HG03039 (cell line): ENCODE measurements at regions not wholly inside any gene's neighbourhood (a gene's known extent, or its start where the extent isn't known, plus 50 kb on each side); places are given as distances from the start of the nearest gene placed in this dataset.

Experiments
- ATAC-seq: cut with Tn5 transposase; IDR thresholded peaks from one replicate; pipeline ENCODE4 v1.9.1; 2021; ENCODE audit warnings: mild to moderate bottlenecking, moderate library complexity; ENCODE audit not compliant: unreplicated experiment

DNA sequence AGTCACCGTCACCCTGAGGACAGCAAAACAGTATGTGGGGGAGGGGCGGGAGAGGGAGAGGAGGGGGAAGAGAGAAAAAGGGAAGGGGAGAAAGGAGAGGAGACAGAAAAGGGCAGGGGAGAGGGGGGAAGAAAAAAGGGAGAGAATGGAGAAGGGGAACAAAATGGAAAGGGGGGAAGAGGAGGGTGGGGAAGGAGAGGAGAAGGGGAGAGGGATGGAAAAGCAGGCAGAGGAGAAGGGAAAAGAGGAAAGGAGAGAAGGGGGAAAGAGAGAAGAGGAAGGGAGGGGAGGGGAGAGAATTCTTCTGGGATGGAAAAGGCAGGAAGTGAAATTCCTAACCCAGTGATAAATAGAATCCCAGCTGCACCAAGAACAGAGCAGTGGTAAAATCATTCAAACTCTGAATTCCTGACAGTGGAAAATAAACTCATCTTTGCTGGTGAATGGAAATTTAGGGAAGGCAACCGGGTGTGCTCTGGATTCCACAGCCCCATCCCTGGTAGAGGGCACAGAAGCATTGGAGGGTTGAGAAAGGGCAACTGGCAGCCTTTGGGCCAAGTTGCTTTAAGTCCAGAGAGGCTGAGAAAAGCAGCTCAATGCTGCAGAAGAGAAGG is 244.2 kb downstream of the BCOR start:
- ATAC-seq, result no peak

DNA sequence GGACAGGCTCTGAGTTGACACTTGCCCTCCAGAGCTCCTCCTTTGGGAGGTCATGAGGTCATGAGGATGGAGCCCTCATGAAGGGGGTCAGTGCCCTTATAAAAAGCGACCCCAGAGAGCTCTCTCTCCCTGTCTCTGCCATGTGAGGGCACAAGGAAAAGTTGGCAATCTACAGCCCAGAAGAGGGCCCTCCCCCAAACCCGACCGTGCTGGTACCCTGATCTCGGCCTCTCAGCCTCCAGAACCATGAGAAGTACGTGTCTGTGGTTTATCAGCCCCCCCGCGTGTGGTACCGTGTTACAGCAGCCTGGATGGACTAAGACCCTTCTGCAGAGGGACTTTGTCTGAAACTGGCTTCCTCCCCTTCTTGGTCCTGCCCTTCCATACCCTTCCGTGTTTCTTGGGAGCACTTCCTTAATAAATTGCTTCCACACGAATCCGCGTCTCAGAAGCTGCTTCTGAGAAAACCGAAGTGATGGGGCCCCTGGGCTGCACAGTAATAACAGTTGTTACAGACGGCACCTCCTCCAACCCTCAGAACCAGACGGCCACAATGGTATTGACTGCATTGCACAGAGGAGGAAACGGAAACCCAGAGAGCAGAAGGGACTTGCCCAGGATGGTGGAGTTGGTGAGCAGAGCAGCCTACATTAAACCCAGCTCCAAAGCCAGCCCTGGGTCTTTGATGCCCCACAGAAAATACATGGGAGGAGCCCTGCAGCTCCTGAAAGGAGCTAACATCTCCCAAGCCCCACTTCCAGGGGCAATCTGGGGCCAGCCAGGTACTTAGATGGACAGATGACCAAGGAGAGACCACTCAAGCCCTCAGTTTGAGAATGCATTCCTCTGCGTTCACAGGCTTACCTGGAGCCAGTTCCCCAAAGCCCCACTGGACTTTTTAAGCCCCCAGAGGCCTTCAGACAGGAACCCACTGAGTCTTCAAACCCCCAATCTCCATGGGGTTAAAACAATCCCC is 242.7 kb downstream of the BCOR start:
- peak; percentile 66 for ATAC-seq

DNA sequence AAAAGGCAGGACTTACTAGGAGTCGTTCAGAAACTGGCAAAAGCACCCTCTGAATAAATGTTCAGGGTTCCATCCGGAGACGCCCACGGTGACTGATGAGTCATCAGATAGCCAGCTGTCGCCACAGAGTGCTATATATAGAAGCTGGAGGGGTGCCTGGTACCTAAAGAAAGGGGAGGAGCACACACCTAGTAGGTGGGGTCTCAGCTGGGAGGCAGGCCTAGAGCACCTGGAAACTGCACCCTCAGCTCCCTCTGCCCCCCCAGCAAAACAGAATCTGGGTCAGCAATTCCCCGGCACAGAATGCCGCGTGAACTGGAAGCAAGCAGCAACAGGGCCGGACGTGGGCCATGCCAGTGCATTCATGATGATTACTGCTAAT is 242.0 kb downstream of the BCOR start:
- peak; percentile 41 for ATAC-seq

DNA sequence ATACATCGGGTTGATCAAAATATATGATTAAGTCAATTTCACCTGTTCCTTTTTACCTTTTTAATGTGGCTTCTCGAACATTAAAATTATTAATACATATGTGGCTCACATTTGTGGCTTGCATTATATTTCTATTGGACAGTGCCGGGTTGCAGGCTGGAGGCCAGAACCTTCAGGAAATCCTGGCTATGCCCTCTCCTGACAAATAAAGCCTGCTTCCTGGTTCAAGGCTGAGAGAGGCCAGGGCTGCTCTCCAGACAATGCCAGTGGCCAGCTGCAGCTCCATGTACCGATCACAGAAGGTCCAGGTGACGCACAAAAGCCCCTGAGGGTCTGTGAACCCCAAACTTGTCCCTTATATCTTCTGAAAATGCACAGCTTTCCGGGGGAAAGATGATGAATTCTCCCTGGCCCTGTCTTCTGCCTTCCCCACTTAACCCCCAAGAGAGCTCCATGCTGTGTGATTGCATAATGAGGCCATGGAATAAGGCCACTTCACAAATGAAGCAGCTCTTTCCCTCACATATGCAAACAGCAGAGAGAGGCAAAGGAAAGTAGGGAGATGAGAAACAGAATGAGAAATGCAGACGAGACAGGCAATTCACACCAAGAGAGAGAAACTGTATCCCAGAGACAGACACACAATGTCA is 241.2 kb downstream of the BCOR start:
- no peak for ATAC-seq

DNA sequence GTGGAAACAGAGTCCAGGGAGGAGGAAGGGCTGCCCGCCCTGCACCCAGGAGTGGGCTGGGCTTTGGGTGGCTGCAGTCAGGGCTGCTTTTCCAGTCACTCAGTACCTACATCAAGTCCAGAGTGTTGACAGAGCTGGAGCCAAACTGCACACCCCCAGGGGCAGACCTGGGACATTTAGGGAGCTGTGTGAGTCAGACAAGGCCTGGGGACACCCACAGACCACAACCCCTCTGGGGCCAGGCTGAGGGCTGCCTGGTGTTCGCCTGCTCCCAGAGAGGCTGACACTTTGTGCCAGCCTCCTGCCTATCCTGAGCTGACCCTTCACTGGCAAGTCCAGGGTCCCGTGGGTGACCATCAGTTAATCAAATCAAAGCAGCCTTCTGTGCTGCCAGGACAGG is 240.0 kb downstream of the BCOR start:
- ATAC-seq, result no peak

DNA sequence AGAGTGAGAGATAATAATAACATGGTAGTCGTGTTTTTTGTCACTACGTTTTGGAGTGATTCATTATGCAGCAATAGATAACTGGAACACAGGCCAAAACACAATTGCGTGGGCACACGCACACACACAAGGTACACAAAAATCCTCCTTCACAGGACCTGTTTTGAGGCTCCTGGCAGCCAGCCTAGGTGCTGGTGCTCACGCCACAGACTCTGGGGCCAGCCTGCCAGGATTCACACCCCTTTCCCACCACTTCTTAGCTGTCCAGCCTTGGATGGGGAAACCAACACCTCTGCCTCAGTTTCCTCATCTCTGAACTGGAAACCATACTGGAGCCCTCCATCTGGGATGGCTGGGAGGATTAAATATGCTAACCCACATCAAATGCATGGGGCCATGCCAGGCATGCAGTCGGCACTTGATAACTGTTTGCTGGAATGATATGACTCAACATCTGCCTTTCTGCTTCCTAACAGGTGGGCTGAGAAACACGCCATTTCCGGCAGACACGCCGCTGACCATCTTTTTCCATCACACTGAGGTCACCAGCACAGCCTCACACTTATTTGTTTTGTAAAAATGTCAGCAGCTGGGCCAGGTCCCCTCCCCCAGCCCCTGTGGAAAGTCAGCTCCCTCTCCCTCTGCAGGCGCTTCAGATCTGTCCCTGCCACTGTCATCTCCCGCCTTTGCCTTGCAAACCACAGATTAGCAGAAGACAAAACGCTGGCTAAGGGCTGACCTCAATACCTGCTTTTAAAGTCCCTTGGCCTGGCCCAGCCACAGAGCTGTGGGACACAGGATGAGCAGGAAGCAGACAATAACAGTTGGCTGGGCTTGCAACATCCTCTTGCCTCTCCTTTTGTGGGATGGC is 237.5 kb downstream of the BCOR start:
- peak; percentile 56 for ATAC-seq

DNA sequence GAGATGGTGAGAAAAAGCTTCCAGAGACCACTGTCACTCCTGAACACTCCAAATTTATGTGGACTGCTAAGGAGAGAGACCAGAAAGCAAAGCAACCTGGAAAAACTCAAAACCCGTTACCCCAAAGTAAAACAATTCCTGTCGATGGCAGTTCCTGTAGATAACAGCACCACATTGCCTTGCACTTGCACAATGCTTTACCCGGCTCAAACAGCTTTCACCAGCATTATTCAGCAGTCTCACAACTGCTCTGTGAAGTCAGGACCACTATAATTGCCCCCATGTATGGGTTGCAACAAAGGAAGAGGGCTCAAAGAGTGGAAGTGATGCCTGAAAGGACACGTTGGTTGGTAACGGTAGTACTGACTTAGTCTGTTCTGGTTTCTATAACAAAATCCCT is 234.8 kb downstream of the BCOR start:
- ATAC-seq, result no peak

DNA sequence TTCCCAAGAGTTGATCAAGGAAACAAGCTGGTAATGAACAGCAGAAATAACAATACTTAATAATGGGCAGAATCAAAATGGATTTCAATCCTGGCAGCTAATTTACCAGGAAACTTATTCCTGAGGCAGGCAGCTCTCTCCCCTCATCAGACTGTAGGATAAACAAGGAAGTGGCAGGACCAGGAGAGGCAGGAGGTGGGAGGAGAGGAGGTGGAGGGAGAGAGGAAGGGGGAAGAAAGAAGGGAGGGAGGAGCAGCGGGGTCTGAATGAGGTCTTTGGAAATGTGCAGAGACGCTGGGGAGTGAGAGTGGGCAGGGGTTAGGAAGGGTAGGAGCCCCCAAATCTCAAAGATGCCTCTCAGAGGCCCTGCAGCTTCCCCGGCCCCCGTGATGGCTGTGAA is 231.5 kb downstream of the BCOR start:
- no peak for ATAC-seq

DNA sequence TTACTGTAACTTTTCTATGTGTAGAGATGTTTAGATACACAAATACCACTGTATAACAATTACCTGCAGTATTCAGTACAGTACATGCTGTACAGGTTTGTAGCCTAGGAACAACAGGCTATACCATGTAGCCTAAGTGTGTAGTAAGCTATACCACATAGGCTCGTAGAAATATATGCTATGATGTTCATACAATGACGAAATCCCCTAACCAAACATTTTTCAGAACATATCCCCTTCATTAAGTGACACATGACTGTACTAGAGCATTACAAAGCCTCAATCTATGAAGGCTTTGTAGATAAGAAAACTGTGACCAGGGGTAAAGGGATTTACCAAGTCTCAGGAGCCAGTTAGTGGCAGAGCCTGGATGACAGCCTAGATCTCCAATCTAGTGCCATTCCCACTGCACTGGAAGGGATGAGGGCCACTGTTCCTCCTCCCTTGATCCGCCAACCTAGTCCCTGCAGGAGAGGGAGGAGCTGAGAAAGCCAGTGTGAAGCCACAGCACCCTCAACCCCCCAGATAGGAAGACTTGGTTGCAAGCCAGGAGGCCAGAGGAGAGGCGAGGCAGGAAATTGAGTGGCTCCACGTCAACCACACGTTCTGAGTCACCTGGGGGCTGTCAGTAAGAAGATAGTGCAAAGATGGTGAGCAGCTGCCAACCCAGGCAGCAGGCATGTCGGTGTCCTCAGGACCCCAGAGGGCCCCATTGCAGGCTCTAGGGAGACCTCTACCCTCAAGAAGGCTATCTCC is 227.7 kb downstream of the BCOR start:
- ATAC-seq, result no peak

DNA sequence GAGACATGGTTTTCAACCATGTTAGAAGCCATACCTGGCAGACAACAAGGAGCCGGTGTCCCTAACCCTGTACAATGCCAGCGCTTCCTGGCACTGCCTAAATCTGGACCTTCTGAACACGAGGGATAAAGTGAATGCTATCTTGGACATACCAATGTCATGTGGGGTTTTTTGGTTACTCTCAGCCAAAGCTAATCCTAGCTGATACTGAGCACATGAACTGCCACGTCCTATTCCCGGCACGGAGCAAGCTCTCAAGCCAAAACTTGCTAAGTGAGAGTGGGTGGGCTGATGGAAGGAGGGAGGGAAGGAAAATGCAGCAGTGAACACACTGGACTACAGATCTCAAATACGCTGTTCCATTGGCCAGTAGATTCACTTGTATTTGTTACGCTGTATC is 226.1 kb downstream of the BCOR start:
- no peak for ATAC-seq

DNA sequence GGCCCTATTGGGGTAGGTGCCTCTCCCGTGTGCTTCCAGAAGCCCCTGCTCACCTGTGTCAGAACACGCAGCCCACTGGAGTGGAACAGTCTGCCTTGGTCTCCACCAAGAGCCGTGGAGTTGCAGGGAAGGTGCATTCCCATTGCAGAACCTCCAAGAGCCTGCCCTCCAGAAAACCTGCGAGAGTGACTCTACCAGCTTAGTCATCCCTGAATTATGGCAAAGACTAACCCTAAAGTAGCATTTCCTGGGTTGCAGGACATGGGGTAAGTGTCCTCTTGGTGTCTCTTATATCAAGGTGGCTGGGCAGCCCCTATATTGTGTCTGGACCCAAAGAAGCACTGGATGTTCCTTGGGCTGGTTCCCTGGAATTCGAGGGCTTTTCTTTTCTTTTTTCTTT is 224.6 kb downstream of the BCOR start:
- no peak for ATAC-seq

DNA sequence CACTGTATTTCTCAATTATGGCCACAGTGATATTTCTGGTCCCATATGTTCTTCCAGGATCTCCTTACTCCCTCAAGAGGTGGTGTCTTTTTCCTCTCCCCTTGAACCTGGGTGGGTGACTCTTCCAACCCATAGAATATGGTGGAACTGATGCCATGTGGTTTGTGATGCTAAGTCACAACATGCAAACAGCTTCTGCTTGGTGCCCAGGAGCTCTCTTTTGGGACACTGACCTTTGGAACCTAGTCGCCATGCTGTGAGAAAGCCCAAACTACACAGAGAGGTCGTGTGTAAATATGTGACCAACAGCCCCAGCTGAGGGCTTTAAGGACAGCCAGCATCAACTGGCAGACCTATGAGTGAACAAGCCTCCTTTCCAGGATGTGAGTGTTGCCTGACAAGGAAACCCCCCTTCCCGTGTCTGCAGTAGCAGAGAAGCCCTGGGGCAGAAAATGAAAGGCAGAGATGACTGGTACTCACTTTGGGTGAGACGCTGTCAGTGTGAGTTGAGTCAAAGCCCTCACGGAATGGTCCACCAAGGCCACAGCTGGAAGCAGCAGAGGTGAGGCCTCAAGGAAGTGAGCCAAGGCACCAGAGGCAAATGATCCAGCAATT is 223.4 kb downstream of the BCOR start:
- peak; percentile 87 for ATAC-seq

DNA sequence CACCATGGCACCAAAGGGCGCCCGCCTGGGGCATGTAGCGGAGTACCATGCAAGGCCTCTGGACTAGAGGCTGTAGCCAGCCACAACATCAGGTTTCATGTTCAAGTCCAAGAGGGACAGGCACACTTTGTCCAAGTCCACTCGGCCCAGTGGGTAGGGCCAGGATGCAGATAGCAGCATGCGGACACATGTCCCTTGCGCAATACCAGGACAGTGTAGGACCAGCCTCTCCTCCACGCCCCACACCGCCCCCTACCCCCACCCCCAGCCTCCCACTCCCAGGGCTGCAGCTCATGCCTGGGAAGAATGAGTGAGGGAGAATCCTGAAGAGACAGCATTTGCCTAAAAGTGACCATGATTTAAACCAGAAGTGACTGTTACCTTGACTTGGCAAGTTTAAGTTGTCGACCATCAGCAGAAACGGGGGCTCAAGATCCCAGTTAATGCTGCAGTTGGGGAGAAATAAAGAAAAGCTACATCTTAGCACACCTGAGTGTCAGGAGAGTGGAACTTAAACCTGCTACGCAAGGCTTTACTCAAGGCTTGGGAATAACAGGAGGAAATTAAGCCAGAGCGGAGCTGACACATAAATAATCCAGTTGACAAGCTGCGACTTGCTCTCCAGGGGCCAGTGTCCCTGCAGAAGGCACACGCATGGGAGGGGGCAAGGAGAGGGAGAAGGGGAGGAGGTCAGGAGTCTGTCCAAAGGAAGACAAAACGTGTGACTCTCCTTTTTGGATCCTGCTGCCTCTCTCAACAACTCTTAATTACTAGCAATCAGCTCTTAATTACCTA is 221.7 kb downstream of the BCOR start:
- no peak for ATAC-seq

DNA sequence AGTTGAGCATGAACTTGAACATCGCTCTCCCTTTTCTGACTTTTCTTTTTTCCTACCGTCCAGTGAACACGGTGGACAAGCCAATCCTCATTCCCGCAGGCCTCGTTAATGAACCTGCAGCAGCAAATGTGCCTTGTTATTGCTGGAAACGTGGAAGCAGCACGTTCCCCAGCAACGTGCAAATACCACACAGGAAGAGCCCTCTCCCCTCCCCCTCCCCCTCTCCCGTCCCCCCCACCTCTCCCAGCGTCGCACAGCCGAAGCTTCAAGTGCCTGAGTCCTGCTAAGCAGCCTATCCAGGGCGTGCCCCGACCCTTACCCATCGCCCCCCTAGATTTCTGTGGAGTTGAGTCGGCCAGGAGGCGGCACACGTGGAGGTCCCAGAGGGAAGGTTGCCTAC is 219.9 kb downstream of the BCOR start:
- no peak for ATAC-seq

DNA sequence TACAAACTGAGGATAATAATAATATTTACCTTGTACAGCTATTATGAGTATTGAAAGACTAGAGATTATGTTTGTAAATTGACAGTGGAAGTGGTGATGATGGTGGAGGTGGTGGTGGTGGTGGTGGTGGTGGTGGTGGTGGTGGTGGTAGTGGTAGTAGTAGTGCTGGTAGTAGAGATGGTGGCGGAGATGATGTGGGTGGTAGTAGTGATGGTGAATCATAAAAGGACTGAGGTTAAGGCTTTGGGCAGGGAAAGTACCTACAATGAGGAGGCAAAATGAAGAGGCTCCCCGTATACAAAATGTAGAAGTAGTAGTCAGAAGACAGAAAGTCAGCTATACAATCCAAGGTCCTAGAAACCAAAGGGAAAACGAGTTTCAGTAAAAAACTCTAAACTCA is 214.1 kb downstream of the BCOR start:
- ATAC-seq, result no peak

DNA sequence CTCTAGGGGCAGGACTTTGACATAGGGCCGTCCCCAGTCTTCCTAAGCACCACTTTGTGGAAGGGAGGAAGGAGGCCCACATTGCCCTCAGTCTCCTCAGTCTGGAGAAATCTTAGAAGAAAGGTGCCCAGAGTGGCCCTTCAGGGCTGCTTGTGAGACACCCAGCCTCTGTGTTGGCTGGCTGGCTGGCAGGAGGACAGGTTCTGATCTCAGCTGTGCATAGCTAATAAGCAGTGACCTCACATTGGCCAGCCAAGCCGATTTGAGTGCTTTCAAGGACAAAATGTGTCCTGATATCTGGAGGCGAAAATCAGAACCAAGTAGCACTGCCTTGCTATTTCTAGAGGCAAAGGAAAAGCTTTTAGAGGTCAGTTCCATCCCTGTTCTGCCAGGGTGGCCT is 211.5 kb downstream of the BCOR start:
- no peak for ATAC-seq

DNA sequence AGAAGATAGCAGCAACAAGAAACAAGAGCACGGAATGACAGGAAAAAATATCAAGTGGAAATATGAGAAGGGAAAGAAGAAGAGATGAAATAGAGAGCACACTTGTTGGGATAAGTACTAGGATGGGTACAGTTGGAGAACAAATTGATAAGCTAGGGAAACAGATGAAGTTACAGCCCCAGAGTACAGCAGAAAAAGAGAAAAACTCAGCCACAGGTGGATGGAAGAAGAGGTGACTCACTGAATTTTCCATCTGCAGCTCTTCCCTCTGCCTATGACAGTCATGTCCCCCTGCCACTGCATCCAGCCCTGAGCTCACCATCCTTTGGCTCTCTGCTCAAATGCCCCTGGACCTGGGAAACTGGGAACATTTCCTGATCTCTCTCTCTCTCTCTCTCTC is 209.0 kb downstream of the BCOR start:
- no peak for ATAC-seq

DNA sequence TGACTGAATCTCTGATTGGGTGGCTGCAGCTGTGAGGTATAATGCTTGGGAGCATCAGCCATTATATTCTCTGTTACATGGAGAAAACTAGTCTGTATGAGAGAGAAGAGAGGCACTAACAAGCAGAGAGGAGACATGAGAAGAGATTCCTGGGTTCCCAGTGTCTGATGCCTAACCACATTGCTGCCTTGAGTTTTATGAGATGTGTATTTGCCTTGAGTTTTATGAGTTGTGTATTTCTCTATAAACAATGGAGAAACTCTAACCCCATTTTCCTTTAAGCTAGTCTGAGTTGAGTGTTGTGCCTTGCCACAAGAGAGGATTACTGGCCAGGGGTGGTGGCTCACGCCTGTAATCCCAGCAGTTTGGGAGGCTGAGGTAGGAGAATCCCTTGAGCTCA is 208.1 kb downstream of the BCOR start:
- no peak for ATAC-seq

DNA sequence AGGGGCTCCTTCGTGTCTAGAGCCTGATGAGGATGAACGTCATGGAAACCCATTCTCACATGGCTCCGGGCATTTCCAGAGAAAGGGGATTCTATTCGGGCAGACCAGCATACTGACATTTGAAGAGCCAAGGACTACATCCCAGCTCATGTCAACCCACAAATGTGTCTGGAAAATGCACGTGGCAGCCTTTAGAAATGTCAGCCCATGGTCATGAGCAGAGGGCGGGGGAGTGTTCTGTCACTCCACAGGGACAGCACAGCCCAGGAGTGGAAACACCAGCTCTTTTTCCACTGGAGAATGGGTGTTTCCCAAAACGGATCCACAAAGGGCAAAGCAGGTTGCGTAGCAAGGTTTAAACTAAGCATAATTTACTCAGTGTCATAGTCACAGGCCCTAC is 207.0 kb downstream of the BCOR start:
- no peak for ATAC-seq
